HCT116 (cell line): ENCODE measurements at regions not wholly inside any gene's neighbourhood (a gene's known extent, or its start where the extent isn't known, plus 50 kb on each side); places are given as distances from the start of the nearest gene placed in this dataset.

Experiments used
- ATAC-seq: fragments of 200-7000 bp; cut with Tn5 transposase; 2 replicates; pipeline ENCODE4 v1.9.1; 2020; ENCODE audit warnings: mild to moderate bottlenecking, moderate library complexity
- BruUV-seq: library from RNA; stranded (reverse); fragments of 400-500 nt; replicated peaks from 2 replicates; lab custom pipeline; 2021; lab: Mats Ljungman, UMichigan
- CTCF ChIA-PET: fragments of 300-600 bp; sonication (Branson Sonifier 250); formaldehyde crosslinking; loops from one replicate; lab custom pipeline; 2021; ENCODE audit warnings: antibody characterized with exemption; lab: Charles Lee
- POLR2A ChIA-PET: fragments of 300-600, 350-600 bp; sonication (Branson Sonifier 250); formaldehyde crosslinking; loops from one replicate; lab custom pipeline; 2021; ENCODE audit warnings: antibody characterized with exemption; lab: Charles Lee
- RAD21 ChIA-PET, 2 experiments: fragments of 300-600 bp; sonication (Branson Sonifier 250); formaldehyde crosslinking; loops; one replicate each; lab custom pipeline; 2023; ENCODE audit warnings: low total read pairs in 2 of 2; ENCODE audit not compliant: uncharacterized antibody in 2 of 2, unreplicated experiment in 2 of 2, low non-redundant PET in 1 of 2; lab: Charles Lee
- DNase-seq: peaks from one replicate; pipeline ENCODE4 v3.0.0-alpha.2; 2010; ENCODE audit warnings: low read depth, low spot score
- H2AFZ ChIP-seq: fragments of 200-600 bp; shearing (Covaris generic), sonication (generic); 2 replicates; pipeline ENCODE4 v1.6.1; 2017; ENCODE audit warnings: low read depth, mixed run types, mixed read lengths, antibody characterized with exemption, low read length; ENCODE audit not compliant: poor library complexity, severe bottlenecking
- H3K27ac ChIP-seq: 2 replicates; pipeline ENCODE4 v1.5.1; 2012; ENCODE audit warnings: low read depth, low read length
- H3K27me3 ChIP-seq: fragments of 200-600 bp; sonication (generic); 2 replicates; pipeline ENCODE4 v1.6.1; 2016; ENCODE audit warnings: mixed run types, low read length, mixed read lengths; ENCODE audit not compliant: insufficient read depth
- H3K36me3 ChIP-seq, 2 experiments: fragments of 200-500 bp in 1 of 2; fragments of 200-600 bp in 1 of 2; sonication (Bioruptor generic) in 1 of 2; sonication (generic) in 1 of 2; 2 replicates each; pipeline versions ENCODE4 v1.5.1 to v1.6.1; 2014 to 2016; ENCODE audit warnings: low read length in 2 of 2, inconsistent platforms in 1 of 2, mixed read lengths in 1 of 2, mixed run types in 1 of 2; ENCODE audit not compliant: insufficient read depth in 2 of 2, control insufficient read depth in 1 of 2
- H3K4me1 ChIP-seq, 2 experiments: fragments of 200-600 bp in 1 of 2; sonication (generic) in 1 of 2; 2 replicates each; pipeline versions ENCODE4 v1.5.1 to v1.6.1; 2012 to 2017; ENCODE audit warnings: low read length in 2 of 2, inconsistent platforms in 1 of 2, mild to moderate bottlenecking in 1 of 2, mixed read lengths in 1 of 2, mixed run types in 1 of 2, moderate library complexity in 1 of 2; ENCODE audit not compliant: insufficient read depth in 2 of 2, control insufficient read depth in 1 of 2
- H3K4me2 ChIP-seq: fragments of 200-600 bp; sonication (generic); 2 replicates; pipeline ENCODE4 v1.6.1; 2017; ENCODE audit warnings: mixed run types, low read length, mixed read lengths
- H3K4me3 ChIP-seq, 2 experiments: fragments of 200-600 bp in 1 of 2; sonication (generic) in 1 of 2; replicated peaks in 1 of 2; 2 replicates each; pipeline ENCODE4 v1.5.1; 2011 to 2016; ENCODE audit warnings: low read length in 2 of 2, control low read depth in 1 of 2, low read depth in 1 of 2, mild to moderate bottlenecking in 1 of 2, mixed read lengths in 1 of 2, mixed run types in 1 of 2
- H3K79me2 ChIP-seq: fragments of 200-600 bp; sonication (generic); 2 replicates; pipeline ENCODE4 v1.6.1; 2017; ENCODE audit warnings: mild to moderate bottlenecking, mixed run types, low read length, moderate library complexity, mixed read lengths; ENCODE audit not compliant: insufficient read depth
- H3K9ac ChIP-seq: fragments of 200-600 bp; sonication (generic); 2 replicates; pipeline ENCODE4 v1.6.1; 2016; ENCODE audit warnings: low read length, mixed read lengths
- H3K9me2 ChIP-seq: fragments of 200-600 bp; sonication (generic), shearing (Covaris generic); 2 replicates; pipeline ENCODE4 v1.6.1; 2017; ENCODE audit warnings: mixed run types, mild to moderate bottlenecking, moderate library complexity; ENCODE audit not compliant: insufficient read depth
- H3K9me3 ChIP-seq, 2 experiments: fragments of 200-500 bp in 1 of 2; fragments of 200-600 bp in 1 of 2; sonication (Bioruptor generic) in 1 of 2; sonication (generic) in 1 of 2; 2 replicates each; pipeline ENCODE4 v1.6.1; 2014 to 2017; ENCODE audit warnings: low read length in 2 of 2, mixed read lengths in 2 of 2, inconsistent platforms in 1 of 2, low read depth in 1 of 2, mild to moderate bottlenecking in 1 of 2, mixed run types in 1 of 2, moderate library complexity in 1 of 2; ENCODE audit not compliant: control insufficient read depth in 1 of 2, insufficient read depth in 1 of 2
- H4K20me1 ChIP-seq: fragments of 200-600 bp; sonication (generic), shearing (Covaris generic); 2 replicates; pipeline ENCODE4 v1.6.1; 2017; ENCODE audit warnings: mixed run types, mild to moderate bottlenecking, moderate library complexity; ENCODE audit not compliant: insufficient read depth
- CBX3 ChIP-seq: IDR thresholded peaks from 2 replicates; pipeline ENCODE4 v1.6.1; 2012; ENCODE audit warnings: low read depth
- EGR1 ChIP-seq: IDR thresholded peaks from 2 replicates; pipeline ENCODE4 v1.6.1; 2012; ENCODE audit warnings: low read depth
- EZH2 ChIP-seq: fragments of 200-600 bp; sonication (generic); IDR thresholded peaks from 2 replicates; pipeline ENCODE4 v1.6.1; 2017; ENCODE audit warnings: antibody characterized with exemption, mixed run types
- FOSL1 ChIP-seq: IDR thresholded peaks from 2 replicates; pipeline ENCODE4 v1.6.1; 2012; ENCODE audit warnings: low read depth
- JUND ChIP-seq: IDR thresholded peaks from 2 replicates; pipeline ENCODE4 v1.6.1; 2012
- POLR2A ChIP-seq: IDR thresholded peaks from 2 replicates; pipeline ENCODE4 v1.7.0; 2011; ENCODE audit warnings: borderline replicate concordance; ENCODE audit not compliant: insufficient read depth, insufficient read length; ENCODE audit errors: extremely low read depth
- POLR2AphosphoS5 ChIP-seq: IDR thresholded peaks from 2 replicates; pipeline ENCODE4 v1.6.1; 2011; ENCODE audit warnings: mild to moderate bottlenecking, low read depth, low read length, moderate library complexity
- RAD21 ChIP-seq: IDR thresholded peaks from 2 replicates; pipeline ENCODE4 v1.6.1; 2012; ENCODE audit warnings: low read depth, mild to moderate bottlenecking
- SIN3A ChIP-seq: IDR thresholded peaks from 2 replicates; pipeline ENCODE4 v1.6.1; 2012; ENCODE audit warnings: low read depth
- SRF ChIP-seq: IDR thresholded peaks from 2 replicates; pipeline ENCODE4 v1.6.1; 2012; ENCODE audit warnings: low read depth
- TCF7L2 ChIP-seq: IDR thresholded peaks from 2 replicates; pipeline ENCODE4 v1.7.0; 2011; ENCODE audit warnings: borderline replicate concordance, inconsistent platforms; ENCODE audit not compliant: insufficient read depth, insufficient read length; ENCODE audit errors: extremely low read depth
- YY1 ChIP-seq: IDR thresholded peaks from 2 replicates; pipeline ENCODE4 v1.6.1; 2011; ENCODE audit warnings: low read length, low read depth, moderate library complexity, mild to moderate bottlenecking; ENCODE audit not compliant: insufficient replicate concordance; ENCODE audit errors: extremely low read depth
- ZFX ChIP-seq: fragments of 450-650 bp; IDR thresholded peaks from 2 replicates; pipeline ENCODE4 v1.6.1; 2017
- ZNF274 ChIP-seq: fragments of 200-500 bp; sonication (Bioruptor generic); IDR thresholded peaks from 2 replicates; pipeline ENCODE4 v1.6.1; 2014; ENCODE audit warnings: mild to moderate bottlenecking, low read depth, low read length, inconsistent platforms
- intact Hi-C: fragments of 100-400 bp; cut with micrococcal nuclease; formaldehyde crosslinking; loops from 2 replicates; pipeline ENCODE4 v1.10.0; 2022
- TF ChIP-seq, protein P1 (sequence below): IDR thresholded peaks from 2 replicates; pipeline ENCODE4 v1.6.1; 2012
- TF ChIP-seq, protein P2 (sequence below): IDR thresholded peaks from 2 replicates; pipeline ENCODE4 v1.6.1; 2012; ENCODE audit warnings: low read depth

DNA sequence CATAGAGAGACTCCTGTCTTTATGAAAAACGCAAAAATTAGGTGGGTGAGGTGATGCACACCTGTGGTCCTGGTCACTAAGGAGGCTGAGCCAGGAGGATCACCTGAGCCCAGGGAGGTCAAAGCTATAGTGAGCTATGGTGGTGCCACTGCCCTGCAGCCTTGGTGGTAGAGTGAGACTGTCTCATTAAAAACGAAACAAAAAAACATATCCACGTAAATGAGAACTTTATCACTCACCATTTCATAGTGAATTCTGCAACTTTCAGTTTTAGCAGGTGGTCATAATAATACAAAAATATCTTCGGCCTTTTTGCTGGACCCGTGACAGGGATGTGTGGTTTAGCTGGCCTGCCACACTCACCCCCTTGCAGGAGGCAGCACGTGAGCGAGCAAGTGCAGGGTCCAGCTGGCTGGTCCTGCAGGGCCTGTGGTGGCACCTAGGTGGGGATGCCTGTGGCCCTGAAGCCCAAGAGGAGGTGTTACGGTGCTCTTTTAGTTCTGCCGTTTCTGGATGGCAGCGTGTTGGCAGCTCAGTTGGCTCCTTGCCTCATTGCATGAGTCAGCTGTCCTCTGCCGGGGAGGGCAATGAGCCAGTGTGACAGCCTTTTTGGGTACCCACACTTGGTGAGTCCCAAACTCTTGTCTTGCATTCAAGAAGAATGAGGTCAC is 1330.7 kb upstream of the TMEM132C start:
- H2AFZ ChIP-seq = peak overlapping the region; percentile 7
- ChIA-PET POLR2A (no interaction called here), RAD21 (no interaction called here), CTCF (interaction anchor here (0.8 kb wide), 1 partner anchor 152 kb away, joined by 3 read pairs; no protein-coding TSS in a partner anchor)
- H3K79me2 ChIP-seq = no peaks in the 10 kb centered on the region
- intact Hi-C loops = no loop called here
- no peaks in the 10 kb centered on the region for H4K20me1 ChIP-seq
- TF ChIP-seq JUND = peak; percentile 50
- 0 out of 2 replicates have a peak, but pooled peaks have one; percentile 6 for TF ChIP-seq CBX3
- TF ChIP-seq FOSL1 = peak; percentile 46
- no peak for TF ChIP-seq YY1
- H3K9ac ChIP-seq = peak overlapping the region; percentile 4; the same call in 1 of the 2 replicates
- ATAC-seq (peak; percentile 84), DNase-seq (peak; percentile 19)
- no peaks in the 10 kb centered on the region for H3K36me3 ChIP-seq
- H3K9me3 ChIP-seq = no peaks in the 10 kb centered on the region
- peaks cover 5 to 12% of the 10 kb centered on the region in 2 experiments; a peak in 3 of 4 replicates for H3K4me1 ChIP-seq
- H3K27ac ChIP-seq = no peak overlapping the region
- peak overlapping the region; percentile 62 for H3K4me2 ChIP-seq
- no peaks in the 10 kb centered on the region for H3K9me2 ChIP-seq
- no TSS peak for BruUV-seq
- H3K4me3 ChIP-seq = peak overlapping the region in 1 of 2 experiments; percentile 21; a peak in 1 of 4 replicates
- no peaks in the 10 kb centered on the region for H3K27me3 ChIP-seq

GRCh38 chr12:126937431-126937830 is 1329.5 kb upstream of the TMEM132C start:
- ChIA-PET POLR2A (no interaction called here), CTCF (no interaction called here), RAD21 (no interaction called here)
- Histone ChIP-seq H3K9me2 (no peaks in the 10 kb centered on the region), H3K4me3 (no peak overlapping the region), H3K9me3 (no peaks in the 10 kb centered on the region), H3K79me2 (no peaks in the 10 kb centered on the region), H2AFZ (no peak overlapping the region), H3K9ac (no peak overlapping the region), H3K4me2 (no peak overlapping the region), H3K36me3 (no peaks in the 10 kb centered on the region), H3K27me3 (no peaks in the 10 kb centered on the region), H3K27ac (no peak overlapping the region), H4K20me1 (no peaks in the 10 kb centered on the region), H3K4me1 (peaks cover 5 to 12% of the 10 kb centered on the region in 2 experiments; a peak in 3 of 4 replicates)
- intact Hi-C loops = no loop called here
- DNase-seq (no peak), ATAC-seq (no peak)
- BruUV-seq = no TSS peak
- TF ChIP-seq, protein P1, sequence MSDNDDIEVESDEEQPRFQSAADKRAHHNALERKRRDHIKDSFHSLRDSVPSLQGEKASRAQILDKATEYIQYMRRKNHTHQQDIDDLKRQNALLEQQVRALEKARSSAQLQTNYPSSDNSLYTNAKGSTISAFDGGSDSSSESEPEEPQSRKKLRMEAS = no peak
- no peak for TF ChIP-seq POLR2AphosphoS5
- TF ChIP-seq, protein P2, sequence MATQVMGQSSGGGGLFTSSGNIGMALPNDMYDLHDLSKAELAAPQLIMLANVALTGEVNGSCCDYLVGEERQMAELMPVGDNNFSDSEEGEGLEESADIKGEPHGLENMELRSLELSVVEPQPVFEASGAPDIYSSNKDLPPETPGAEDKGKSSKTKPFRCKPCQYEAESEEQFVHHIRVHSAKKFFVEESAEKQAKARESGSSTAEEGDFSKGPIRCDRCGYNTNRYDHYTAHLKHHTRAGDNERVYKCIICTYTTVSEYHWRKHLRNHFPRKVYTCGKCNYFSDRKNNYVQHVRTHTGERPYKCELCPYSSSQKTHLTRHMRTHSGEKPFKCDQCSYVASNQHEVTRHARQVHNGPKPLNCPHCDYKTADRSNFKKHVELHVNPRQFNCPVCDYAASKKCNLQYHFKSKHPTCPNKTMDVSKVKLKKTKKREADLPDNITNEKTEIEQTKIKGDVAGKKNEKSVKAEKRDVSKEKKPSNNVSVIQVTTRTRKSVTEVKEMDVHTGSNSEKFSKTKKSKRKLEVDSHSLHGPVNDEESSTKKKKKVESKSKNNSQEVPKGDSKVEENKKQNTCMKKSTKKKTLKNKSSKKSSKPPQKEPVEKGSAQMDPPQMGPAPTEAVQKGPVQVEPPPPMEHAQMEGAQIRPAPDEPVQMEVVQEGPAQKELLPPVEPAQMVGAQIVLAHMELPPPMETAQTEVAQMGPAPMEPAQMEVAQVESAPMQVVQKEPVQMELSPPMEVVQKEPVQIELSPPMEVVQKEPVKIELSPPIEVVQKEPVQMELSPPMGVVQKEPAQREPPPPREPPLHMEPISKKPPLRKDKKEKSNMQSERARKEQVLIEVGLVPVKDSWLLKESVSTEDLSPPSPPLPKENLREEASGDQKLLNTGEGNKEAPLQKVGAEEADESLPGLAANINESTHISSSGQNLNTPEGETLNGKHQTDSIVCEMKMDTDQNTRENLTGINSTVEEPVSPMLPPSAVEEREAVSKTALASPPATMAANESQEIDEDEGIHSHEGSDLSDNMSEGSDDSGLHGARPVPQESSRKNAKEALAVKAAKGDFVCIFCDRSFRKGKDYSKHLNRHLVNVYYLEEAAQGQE = no peak
- no peak for TF ChIP-seq TCF7L2
- TF ChIP-seq FOSL1 = no peak
- TF ChIP-seq RAD21 = no peak
- TF ChIP-seq POLR2A = no peak
- TF ChIP-seq EZH2 = no peak
- no peak for TF ChIP-seq JUND
- TF ChIP-seq SIN3A = no peak
- TF ChIP-seq ZFX = no peak
- no peak for TF ChIP-seq CBX3
- TF ChIP-seq SRF = no peak
- no peak for TF ChIP-seq EGR1
- TF ChIP-seq ZNF274 = no peak
- TF ChIP-seq YY1 = no peak
